Effector memory CD8-positive, alpha-beta T cell (primary cell): ENCODE measurements at regions not wholly inside any gene's neighbourhood (a gene's known extent, or its start where the extent isn't known, plus 50 kb on each side); places are given as distances from the start of the nearest gene placed in this dataset.

Experiments used
- ATAC-seq: fragments of 150-1000 bp; cut with Tn5 transposase; replicated peaks from 2 replicates; pipeline ENCODE4 v1.10.0; 2021; ENCODE audit warnings: mild to moderate bottlenecking, moderate library complexity
- DNase-seq, 3 experiments: peaks; one replicate each; pipeline ENCODE4 v3.0.0; 2021
- H3K27ac Mint-ChIP-seq, 2 donors: one replicate each; pipeline ENCODE4 v1.8.0; 2022; ENCODE audit warnings: mild to moderate bottlenecking in 2 of 2, mixed read lengths in 2 of 2, moderate library complexity in 2 of 2
- H3K27me3 Mint-ChIP-seq, 2 donors: one replicate each; pipeline ENCODE4 v1.8.0; 2022; ENCODE audit warnings: mixed read lengths in 2 of 2
- H3K36me3 Mint-ChIP-seq: one replicate; pipeline ENCODE4 v1.8.0; 2022; ENCODE audit warnings: mild to moderate bottlenecking, moderate library complexity, mixed read lengths; ENCODE audit not compliant: insufficient read depth
- H3K4me1 Mint-ChIP-seq, 2 donors: one replicate each; pipeline ENCODE4 v1.8.0; 2022; ENCODE audit warnings: low read depth in 2 of 2, mixed read lengths in 2 of 2
- H3K4me3 Mint-ChIP-seq, 2 donors: one replicate each; pipeline ENCODE4 v1.8.0; 2022; ENCODE audit warnings: mild to moderate bottlenecking in 2 of 2, mixed read lengths in 2 of 2, moderate library complexity in 2 of 2
- H3K9me3 Mint-ChIP-seq, 2 donors: one replicate each; pipeline ENCODE4 v1.8.0; 2022; ENCODE audit warnings: mixed read lengths in 2 of 2

DNA sequence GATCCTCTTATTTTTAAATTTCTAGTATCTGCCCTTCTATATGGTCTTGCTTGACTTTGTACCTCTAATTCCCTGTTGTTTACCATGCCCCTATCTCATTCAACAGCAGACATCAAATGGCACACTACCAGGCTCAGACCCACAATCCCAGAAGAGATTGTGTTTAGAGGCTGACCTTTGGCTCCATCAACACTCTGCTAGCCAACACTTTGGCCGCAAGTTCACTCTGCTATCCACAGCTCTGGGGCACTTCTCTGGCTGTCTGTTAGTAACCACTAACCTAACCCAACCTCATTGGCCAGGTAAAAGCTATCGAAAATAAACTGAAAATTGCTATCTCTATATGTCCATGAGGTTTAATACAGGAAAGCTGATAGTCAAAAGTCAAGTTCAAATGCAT lies 646.0 kb upstream of the CCDC54 start:
- Mint-ChIP-seq H3K9me3 (no peaks in the 10 kb centered on the region), H3K4me3 (no peak overlapping the region), H3K4me1 (no peaks in the 10 kb centered on the region), H3K36me3 (no peaks in the 10 kb centered on the region), H3K27ac (no peak overlapping the region), H3K27me3 (peaks cover 0 to 6% of the 10 kb centered on the region in 2 donors)
- DNase-seq (no peak), ATAC-seq (no peak)

DNA sequence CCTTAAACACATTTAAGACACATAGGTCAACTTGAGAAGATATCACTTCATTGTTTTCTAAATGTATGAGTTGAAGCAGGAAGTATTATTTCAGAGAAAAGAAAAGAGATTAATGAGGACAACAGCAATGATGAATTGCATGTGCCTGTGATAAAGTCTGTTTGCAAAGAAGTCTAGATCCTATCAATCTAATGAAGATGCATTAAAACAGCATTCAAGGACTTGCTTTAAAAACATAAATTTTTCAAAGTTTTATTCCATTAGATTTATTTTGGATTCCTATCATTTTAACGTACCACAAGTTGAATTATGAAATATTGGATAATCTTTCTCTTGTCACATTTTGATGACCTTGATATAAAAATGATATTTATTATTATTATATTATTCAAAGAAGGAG lies 642.5 kb upstream of the CCDC54 start:
- Mint-ChIP-seq H3K9me3 (no peaks in the 10 kb centered on the region), H3K36me3 (peaks cover 3% of the 10 kb centered on the region), H3K27me3 (peaks cover 0 to 6% of the 10 kb centered on the region in 2 donors), H3K4me3 (no peak overlapping the region), H3K27ac (no peak overlapping the region), H3K4me1 (no peaks in the 10 kb centered on the region)
- no peak for ATAC-seq
- DNase-seq = no peak

DNA sequence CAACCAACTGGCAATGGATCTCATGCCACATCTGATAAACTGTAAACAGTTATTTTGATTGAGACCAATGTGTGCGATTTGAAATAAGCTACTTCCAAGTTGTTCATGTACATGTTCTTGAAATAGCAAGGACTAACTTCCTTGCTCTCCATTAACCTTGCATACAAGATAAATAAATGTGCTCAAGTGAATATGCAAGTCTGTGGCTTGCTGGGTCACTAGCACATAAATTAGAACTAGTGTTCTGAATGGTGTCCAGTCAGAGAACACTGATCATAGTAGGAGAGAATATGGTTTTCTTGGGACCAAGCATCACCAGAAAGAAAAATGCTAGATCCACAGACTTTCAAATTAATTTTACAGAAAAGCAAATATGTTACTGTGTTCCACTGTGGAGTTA lies 640.0 kb upstream of the CCDC54 start:
- H3K4me1 Mint-ChIP-seq = no peaks in the 10 kb centered on the region

DNA sequence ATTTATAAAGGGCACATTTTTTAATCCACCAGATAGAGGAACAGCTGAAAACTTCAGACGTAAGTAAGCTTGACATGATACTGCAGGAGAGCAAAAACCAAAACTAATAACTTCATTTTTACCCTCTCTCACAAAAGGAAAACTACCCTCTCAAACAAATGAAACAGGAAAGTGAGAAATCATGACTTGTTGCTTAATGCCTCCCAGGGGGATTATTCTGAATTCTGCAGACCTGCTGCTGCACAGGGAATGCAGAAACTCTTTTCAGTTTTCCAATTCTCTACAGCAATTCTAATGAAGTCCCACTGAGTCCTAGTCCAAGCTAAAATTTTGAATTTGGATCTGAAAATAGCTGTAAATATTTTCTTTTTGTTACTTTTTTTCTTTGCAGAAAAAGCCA lies 637.1 kb upstream of the CCDC54 start:
- Mint-ChIP-seq H3K27ac (no peak overlapping the region), H3K27me3 (no peaks in the 10 kb centered on the region)
- no peak for ATAC-seq

More for the DNA sequence above, 640.0 kb upstream of the CCDC54 start:
- no peak overlapping the region for H3K4me3 Mint-ChIP-seq
- ATAC-seq (no peak), DNase-seq (no peak)
- peaks cover 0 to 6% of the 10 kb centered on the region in 2 donors for H3K27me3 Mint-ChIP-seq
- H3K36me3 Mint-ChIP-seq = peaks cover 3% of the 10 kb centered on the region
- no peaks in the 10 kb centered on the region for H3K9me3 Mint-ChIP-seq
- no peak overlapping the region for H3K27ac Mint-ChIP-seq

DNA sequence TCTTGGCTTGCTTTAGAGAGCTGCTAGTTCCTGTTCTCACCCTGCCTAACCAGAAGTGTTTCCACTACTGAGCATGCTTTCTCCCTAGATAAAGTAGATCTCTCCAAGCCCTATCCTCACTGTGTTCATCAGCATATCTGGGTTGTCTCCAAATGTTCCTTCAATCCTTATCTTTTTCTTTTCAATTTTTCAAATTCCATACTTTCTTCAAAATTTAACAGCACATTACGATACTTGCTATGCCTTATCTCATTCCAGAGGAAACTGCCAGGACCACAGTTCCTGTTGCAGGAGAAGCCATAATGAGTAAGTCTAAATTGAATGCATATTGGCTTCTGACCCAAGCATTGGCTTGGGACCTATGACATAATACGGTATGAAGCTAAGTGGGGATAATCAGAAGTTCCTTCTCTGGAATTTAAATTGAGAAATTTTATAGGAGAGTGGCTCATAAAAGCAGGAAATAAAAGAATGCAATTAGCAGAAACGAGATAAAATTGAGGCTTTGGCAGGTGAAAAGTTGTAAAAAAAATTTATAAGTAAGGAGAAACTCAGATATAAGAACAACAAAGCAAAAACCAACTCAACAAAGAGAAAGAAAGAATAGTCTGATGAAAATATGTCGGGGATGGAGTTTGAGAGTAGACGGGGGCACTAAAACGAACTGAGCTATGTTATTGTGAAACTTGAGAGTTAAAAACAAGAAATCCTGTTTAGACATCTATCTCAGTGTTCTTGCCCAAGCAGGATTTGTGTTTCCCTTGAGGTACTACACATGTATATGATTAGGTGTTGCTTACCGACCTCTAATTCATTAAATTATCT lies 631.7 kb upstream of the CCDC54 start:
- DNase-seq (no peak), ATAC-seq (no peak)
- H3K9me3 Mint-ChIP-seq = no peaks in the 10 kb centered on the region
- no peaks in the 10 kb centered on the region for H3K36me3 Mint-ChIP-seq
- H3K27me3 Mint-ChIP-seq = peaks cover 0 to 6% of the 10 kb centered on the region in 2 donors
- H3K27ac Mint-ChIP-seq = no peak overlapping the region
- no peak overlapping the region for H3K4me3 Mint-ChIP-seq
- H3K4me1 Mint-ChIP-seq = no peaks in the 10 kb centered on the region

More for the DNA sequence above, 637.1 kb upstream of the CCDC54 start:
- peaks cover 3% of the 10 kb centered on the region for H3K36me3 Mint-ChIP-seq
- no peaks in the 10 kb centered on the region for H3K4me1 Mint-ChIP-seq
- no peaks in the 10 kb centered on the region for H3K9me3 Mint-ChIP-seq
- no peak overlapping the region for H3K4me3 Mint-ChIP-seq
- no peak for DNase-seq

DNA sequence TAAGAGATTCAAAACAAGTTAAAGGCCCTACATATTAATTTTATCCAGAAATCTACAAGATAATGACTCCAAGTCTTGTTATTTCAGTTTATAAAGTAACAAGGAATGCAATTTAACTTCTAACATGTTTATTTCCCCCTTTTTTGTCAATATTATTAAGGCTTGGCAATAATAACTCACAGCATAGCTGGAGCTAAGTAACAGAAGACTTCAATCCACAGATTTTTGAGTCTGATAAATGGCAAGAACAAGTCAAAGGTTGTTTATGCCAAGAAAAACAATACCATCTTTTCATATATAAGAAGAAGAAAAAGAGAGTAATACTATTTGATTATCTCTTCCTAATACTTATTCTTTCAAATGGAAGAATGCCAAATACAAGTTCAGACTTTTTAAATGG lies 631.0 kb upstream of the CCDC54 start:
- peaks cover 0 to 6% of the 10 kb centered on the region in 2 donors for H3K27me3 Mint-ChIP-seq
- H3K4me1 Mint-ChIP-seq = no peaks in the 10 kb centered on the region
- no peaks in the 10 kb centered on the region for H3K9me3 Mint-ChIP-seq
- H3K4me3 Mint-ChIP-seq = no peak overlapping the region
- DNase-seq (no peak), ATAC-seq (no peak)
- H3K36me3 Mint-ChIP-seq = no peaks in the 10 kb centered on the region
- H3K27ac Mint-ChIP-seq = no peak overlapping the region

DNA sequence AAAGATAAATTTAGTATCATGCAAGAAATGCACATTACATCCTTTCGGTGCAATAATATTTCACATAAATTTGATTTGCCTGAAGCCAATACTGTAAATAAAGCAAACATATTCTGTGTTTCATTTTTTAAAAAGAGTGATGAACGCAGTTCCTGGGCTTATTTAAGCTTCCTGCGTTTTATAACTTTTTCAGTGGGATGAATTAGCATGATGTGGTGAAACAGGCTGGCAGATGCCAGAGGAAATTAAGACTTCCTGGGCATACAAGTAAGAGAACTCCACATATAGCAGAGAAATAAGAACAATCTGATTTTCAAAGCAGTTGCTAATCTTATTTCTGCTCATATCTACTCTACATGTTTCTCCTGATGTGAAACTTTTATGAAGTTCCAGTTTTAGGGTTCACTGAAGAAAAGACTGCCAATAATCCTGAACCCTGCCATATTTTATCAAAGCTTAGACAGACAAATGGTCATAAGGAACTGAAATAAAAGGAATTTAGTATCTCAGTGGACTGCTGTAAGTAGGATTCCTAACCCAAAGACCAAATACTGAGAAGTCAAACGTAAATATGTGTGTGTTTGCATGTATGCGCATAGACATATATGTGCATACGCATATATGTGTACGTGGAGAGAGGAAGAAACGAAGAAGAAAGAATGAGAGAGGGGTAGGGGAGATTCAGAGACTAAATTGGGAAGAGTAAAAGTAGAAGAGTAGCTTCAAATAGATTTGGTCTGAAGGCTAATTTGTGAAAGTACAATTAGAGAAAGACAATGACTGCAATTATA lies 628.6 kb upstream of the CCDC54 start:
- DNase-seq (no peak), ATAC-seq (no peak)
- Mint-ChIP-seq H3K27me3 (peaks cover 4 to 12% of the 10 kb centered on the region in 2 donors), H3K4me1 (no peaks in the 10 kb centered on the region), H3K27ac (no peak overlapping the region), H3K36me3 (no peaks in the 10 kb centered on the region), H3K4me3 (no peak overlapping the region), H3K9me3 (peaks cover 0 to 2% of the 10 kb centered on the region in 2 donors)

DNA sequence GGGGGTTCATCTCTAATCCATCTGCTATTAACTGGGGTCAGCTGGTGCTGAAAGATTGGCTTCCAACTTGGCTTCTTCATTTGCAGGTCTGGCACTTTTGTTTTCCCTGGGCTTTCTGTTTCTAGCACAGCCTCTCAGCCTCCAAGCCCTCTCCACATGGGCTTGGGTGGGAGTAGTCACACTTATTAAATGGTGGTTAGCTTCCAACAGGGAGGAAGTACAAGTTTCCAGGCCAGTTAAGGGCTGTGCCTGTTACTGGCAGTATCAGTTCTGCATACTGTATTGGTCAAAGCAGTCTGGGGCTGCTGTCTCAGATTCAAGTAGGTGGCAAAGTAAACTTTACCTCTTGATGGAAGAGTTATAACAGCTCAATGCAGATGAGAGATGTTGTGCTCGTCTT lies 627.1 kb upstream of the CCDC54 start:
- peaks cover 2 to 6% of the 10 kb centered on the region in 2 donors for H3K9me3 Mint-ChIP-seq
- H3K4me3 Mint-ChIP-seq = no peak overlapping the region
- no peak for ATAC-seq
- H3K27me3 Mint-ChIP-seq = peaks cover 8 to 12% of the 10 kb centered on the region in 2 donors
- no peak overlapping the region for H3K27ac Mint-ChIP-seq
- no peaks in the 10 kb centered on the region for H3K36me3 Mint-ChIP-seq
- H3K4me1 Mint-ChIP-seq = no peaks in the 10 kb centered on the region
- DNase-seq = no peak

DNA sequence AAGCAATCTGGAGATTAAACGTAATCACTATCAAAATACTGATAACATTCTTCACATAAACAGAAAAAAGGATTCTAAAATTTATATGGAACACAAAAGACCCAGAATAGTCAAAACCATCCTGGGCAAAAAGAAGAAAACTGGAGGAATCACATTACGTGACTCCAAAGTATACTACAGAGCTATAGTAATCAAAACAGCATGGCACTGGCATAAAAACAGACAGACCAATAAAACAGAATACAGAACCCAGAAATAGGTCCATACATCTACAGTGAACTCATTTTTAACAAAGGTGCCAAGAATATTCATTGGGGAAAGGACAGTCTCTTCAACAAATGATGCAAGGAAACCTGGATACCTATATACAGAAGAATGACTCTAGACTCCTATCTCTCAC lies 621.9 kb upstream of the CCDC54 start:
- Mint-ChIP-seq H3K4me3 (no peak overlapping the region), H3K4me1 (no peaks in the 10 kb centered on the region), H3K9me3 (peaks cover 2 to 8% of the 10 kb centered on the region in 2 donors), H3K36me3 (no peaks in the 10 kb centered on the region), H3K27ac (no peak overlapping the region), H3K27me3 (peaks cover 6 to 10% of the 10 kb centered on the region in 2 donors)
- DNase-seq (no peak), ATAC-seq (no peak)

DNA sequence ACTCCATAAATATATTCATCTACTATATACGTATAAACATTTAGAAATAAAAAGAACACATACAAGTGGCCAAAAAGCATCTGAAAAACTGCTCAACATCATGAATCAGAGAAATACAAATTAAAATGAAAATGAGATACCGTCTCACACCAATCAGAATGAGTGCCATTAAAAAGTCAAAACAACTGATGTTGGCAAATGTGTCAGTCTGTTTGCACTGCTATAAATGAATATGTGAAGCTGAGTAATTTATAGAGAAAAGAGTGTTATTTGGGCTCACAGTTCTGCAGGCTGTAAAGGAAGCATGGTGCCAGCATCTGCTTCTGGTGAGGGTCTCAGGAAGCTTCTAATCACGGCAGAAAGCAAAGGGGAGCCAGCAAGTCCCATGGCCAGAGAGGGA lies 620.3 kb upstream of the CCDC54 start:
- peaks cover 2 to 8% of the 10 kb centered on the region in 2 donors for H3K9me3 Mint-ChIP-seq
- H3K36me3 Mint-ChIP-seq = no peaks in the 10 kb centered on the region
- H3K27ac Mint-ChIP-seq = no peak overlapping the region

DNA sequence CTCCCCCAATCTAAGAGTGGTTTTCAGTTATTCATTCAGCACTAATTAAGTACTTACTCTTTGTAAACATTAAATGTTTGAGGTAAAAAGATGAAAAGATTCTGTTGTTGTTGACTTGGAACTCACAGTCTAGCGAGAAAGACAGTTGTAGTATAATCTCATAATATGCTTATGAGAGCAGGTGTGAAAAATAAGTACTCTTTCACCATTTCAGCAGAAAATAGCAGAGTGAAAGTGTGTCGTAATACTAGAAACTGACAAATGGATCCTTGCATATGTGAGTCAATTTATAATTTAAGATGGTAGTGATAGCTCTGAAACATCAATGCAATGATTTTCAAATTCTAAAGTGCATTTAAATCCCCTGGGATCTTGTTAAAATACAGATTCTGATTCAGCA lies 618.8 kb upstream of the CCDC54 start:
- Mint-ChIP-seq H3K9me3 (peaks cover 0 to 8% of the 10 kb centered on the region in 2 donors), H3K4me1 (no peaks in the 10 kb centered on the region)
- no peak for ATAC-seq

More for the DNA sequence above, 620.3 kb upstream of the CCDC54 start:
- H3K4me3 Mint-ChIP-seq = no peak overlapping the region
- ATAC-seq (no peak), DNase-seq (no peak)
- peaks cover 6 to 10% of the 10 kb centered on the region in 2 donors for H3K27me3 Mint-ChIP-seq
- H3K4me1 Mint-ChIP-seq = no peaks in the 10 kb centered on the region

DNA sequence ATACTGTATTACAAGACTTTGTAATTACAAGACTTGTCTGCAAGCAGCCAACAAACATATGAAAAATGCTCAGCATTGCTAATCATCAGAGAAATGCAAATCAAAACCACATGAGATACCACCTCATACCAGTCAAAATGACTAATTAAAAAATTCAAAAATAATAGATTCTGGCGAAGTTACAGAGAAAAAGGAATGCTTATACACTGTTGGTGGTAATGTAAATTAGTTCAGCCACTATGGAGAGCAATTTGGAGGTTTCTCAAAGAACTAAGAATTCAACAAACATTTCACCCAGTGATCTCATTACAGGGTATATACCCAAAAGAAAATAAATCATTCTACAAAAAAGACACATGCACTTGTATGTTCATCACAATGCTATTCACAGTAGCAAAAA lies 617.5 kb upstream of the CCDC54 start:
- no peak overlapping the region for H3K27ac Mint-ChIP-seq
- DNase-seq = no peak
- peaks cover 0 to 6% of the 10 kb centered on the region in 2 donors for H3K9me3 Mint-ChIP-seq
- no peaks in the 10 kb centered on the region for H3K4me1 Mint-ChIP-seq
- peaks cover 0 to 5% of the 10 kb centered on the region in 2 donors for H3K27me3 Mint-ChIP-seq
- ATAC-seq = no peak
- H3K36me3 Mint-ChIP-seq = no peaks in the 10 kb centered on the region
- H3K4me3 Mint-ChIP-seq = no peak overlapping the region

More for the DNA sequence above, 618.8 kb upstream of the CCDC54 start:
- peaks cover 0 to 6% of the 10 kb centered on the region in 2 donors for H3K27me3 Mint-ChIP-seq
- DNase-seq = no peak
- H3K27ac Mint-ChIP-seq = no peak overlapping the region
- no peaks in the 10 kb centered on the region for H3K36me3 Mint-ChIP-seq
- no peak overlapping the region for H3K4me3 Mint-ChIP-seq

DNA sequence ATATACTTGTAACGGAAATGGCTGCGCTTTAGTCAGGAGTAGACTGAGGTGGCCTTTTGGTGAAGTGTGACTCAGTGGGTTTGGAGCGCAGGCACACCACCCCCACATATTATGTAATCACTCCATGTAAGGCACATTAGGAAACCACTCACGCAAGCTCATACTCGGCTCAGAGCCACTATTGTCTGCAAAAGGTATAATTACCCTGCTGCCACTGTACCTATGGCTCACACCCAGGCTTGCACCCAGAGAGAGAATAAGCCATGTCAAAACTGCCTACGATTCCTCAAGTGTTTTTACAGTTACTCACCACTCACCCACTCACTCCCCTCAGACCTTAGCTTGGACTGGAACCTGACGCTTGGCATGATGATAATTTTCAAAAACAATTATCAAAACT lies 611.9 kb upstream of the CCDC54 start:
- H3K27ac Mint-ChIP-seq = no peak overlapping the region
- no peaks in the 10 kb centered on the region for H3K36me3 Mint-ChIP-seq
- H3K9me3 Mint-ChIP-seq = no peaks in the 10 kb centered on the region
- ATAC-seq (no peak), DNase-seq (no peak)
- H3K4me3 Mint-ChIP-seq = no peak overlapping the region
- H3K4me1 Mint-ChIP-seq = no peaks in the 10 kb centered on the region
- no peaks in the 10 kb centered on the region for H3K27me3 Mint-ChIP-seq
